ENCODE measurements at regions not wholly inside any gene's neighbourhood (a gene's known extent, or its start where the extent isn't known, plus 50 kb on each side); places are given as distances from the start of the nearest gene placed in this dataset.
"Not testable (repeated sequence)": the region's sequence is repeated elsewhere in the genome, so short reads cannot be mapped to it uniquely, and the experiment has no call there.

DNA sequence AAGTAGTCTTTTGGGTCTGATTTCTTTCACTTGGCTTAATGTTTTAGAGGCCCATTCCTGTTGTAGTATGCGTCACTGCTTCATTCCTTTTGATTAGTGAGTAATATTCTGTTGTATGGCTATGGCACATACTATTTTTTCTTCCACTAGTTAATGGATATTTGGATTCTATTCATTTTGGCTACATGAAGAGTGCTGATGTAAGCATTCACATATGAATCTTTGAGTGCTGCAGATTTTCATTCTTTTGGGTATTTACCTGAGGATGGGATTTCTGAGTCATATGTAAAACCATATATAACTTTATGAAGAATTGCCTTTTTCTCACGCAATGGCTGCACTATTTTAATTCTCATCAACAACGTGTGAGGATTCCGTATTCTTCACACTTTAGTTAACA, 113.6 kb downstream of the AHSP start:
- H2AFZ ChIP-seq (ENCODE audit: low read depth, low read length, severe bottlenecking), result no peak overlapping the region
- H4K20me1 ChIP-seq (ENCODE audit: low read depth, low read length), result no peaks in the 10 kb centered on the region
- TF ChIP-seq, protein P1, sequence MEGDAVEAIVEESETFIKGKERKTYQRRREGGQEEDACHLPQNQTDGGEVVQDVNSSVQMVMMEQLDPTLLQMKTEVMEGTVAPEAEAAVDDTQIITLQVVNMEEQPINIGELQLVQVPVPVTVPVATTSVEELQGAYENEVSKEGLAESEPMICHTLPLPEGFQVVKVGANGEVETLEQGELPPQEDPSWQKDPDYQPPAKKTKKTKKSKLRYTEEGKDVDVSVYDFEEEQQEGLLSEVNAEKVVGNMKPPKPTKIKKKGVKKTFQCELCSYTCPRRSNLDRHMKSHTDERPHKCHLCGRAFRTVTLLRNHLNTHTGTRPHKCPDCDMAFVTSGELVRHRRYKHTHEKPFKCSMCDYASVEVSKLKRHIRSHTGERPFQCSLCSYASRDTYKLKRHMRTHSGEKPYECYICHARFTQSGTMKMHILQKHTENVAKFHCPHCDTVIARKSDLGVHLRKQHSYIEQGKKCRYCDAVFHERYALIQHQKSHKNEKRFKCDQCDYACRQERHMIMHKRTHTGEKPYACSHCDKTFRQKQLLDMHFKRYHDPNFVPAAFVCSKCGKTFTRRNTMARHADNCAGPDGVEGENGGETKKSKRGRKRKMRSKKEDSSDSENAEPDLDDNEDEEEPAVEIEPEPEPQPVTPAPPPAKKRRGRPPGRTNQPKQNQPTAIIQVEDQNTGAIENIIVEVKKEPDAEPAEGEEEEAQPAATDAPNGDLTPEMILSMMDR (IDR thresholded peaks at IDR 0.05; ENCODE audit: insufficient read depth, low read length, poor library complexity, severe bottlenecking), result no peak
- TF ChIP-seq EZH2phosphoT487 (conservative IDR thresholded peaks at IDR 0.05; ENCODE audit: low read length), result no peak
- H3K9ac ChIP-seq (ENCODE audit: low read length), result no peak overlapping the region
- H3K9me3 ChIP-seq (ENCODE audit: insufficient read depth, low read length), result no peaks in the 10 kb centered on the region
- no peaks in the 10 kb centered on the region for H3K36me3 ChIP-seq (ENCODE audit: low read length)
- H3K9me2 ChIP-seq (replicated peaks; ENCODE audit: insufficient read depth, low read length), result no peaks in the 10 kb centered on the region
- H3K27me3 ChIP-seq (ENCODE audit: low read length), result no peaks in the 10 kb centered on the region
- no peaks in the 10 kb centered on the region for H3K79me2 ChIP-seq (ENCODE audit: insufficient read depth, low read length)
- no peaks in the 10 kb centered on the region for H3F3A ChIP-seq (ENCODE audit: insufficient read depth)
- H3K4me2 ChIP-seq (ENCODE audit: low read depth, low read length, poor library complexity, severe bottlenecking), result no peak overlapping the region
- H3K4me3 ChIP-seq (ENCODE audit: insufficient read depth, low read length, poor library complexity, severe bottlenecking), result no peak overlapping the region
- no peak overlapping the region for H3K27ac ChIP-seq (ENCODE audit: low read depth, low read length)

DNA sequence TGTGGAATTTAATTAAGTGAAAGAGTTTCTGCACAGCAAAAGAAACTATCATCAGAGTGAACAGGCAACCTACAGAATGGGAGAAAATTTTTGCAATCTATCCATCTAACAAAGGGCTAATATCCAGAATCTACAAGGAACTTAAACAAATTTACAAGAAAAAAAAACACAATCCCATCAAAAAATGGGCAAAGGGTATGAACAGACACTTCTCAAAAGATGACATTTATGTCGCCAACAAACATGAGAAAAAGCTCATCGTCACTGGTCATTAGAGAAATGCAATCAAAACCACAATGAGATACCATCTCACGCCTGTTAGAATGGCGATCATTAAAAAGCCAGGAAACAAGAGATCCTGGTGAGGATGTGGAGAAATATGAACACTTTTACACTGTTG, 128.0 kb downstream of the AHSP start:
- H3K4me3 ChIP-seq (ENCODE audit: insufficient read depth, low read length, poor library complexity, severe bottlenecking); H3K9me3 ChIP-seq (ENCODE audit: insufficient read depth, low read length); H3K36me3 ChIP-seq (ENCODE audit: low read length); H3K4me2 ChIP-seq (ENCODE audit: low read depth, low read length, poor library complexity, severe bottlenecking); H2AFZ ChIP-seq (ENCODE audit: low read depth, low read length, severe bottlenecking); H3K9ac ChIP-seq (ENCODE audit: low read length); H3K27me3 ChIP-seq (ENCODE audit: low read length); H4K20me1 ChIP-seq (ENCODE audit: low read depth, low read length); H3F3A ChIP-seq (ENCODE audit: insufficient read depth); H3K9me2 ChIP-seq (replicated peaks; ENCODE audit: insufficient read depth, low read length); H3K27ac ChIP-seq (ENCODE audit: low read depth, low read length); H3K79me2 ChIP-seq (ENCODE audit: insufficient read depth, low read length): not testable (repeated sequence)

DNA sequence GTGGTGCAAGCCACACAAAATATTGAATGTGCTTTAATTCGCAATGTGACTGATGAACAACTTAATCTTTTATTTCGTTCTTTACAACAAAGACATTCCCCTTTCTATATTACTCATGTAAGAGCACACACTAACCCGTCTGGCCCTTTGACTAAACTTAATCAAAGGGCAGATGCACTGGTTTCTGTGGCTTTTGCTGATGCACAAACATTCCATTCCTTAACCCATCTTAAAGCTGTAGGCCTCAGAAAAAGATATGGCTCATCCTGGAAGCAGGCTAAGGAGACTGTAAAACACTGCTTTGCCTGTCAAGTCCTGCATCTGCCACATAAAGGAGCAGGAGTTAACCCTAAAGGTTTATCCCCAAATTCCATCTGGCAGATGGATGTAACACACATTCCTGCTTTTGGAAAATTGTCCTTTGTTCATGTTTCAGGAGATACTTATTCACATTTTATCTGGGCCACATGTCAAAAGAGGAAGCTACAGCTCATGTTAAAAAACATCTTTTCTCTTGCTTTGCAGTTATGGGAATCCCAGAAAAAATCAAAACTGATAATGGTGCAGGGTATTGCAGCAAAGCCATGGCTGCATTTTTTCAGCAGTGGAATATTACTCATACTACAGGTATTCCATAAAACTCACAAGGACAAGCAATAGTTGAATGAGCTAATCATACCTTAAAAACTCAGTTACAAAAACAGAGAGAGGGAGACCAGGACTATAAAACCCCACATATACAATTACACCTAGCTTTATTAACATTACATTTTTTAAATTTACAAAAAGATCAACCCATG, 137.2 kb downstream of the AHSP start:
- H2AFZ ChIP-seq (ENCODE audit: low read depth, low read length, severe bottlenecking), result no peak overlapping the region
- H3K9me3 ChIP-seq (ENCODE audit: insufficient read depth, low read length), result peaks cover 8% of the 10 kb centered on the region; the same call in 1 of the 2 replicates
- H3K27ac ChIP-seq (ENCODE audit: low read depth, low read length), result no peak overlapping the region
- H3K4me2 ChIP-seq (ENCODE audit: low read depth, low read length, poor library complexity, severe bottlenecking), result no peak overlapping the region
- TF ChIP-seq, protein P1 (IDR thresholded peaks at IDR 0.05; ENCODE audit: insufficient read depth, low read length, poor library complexity, severe bottlenecking), result no peak
- no peak for TF ChIP-seq EZH2phosphoT487 (conservative IDR thresholded peaks at IDR 0.05; ENCODE audit: low read length)
- no peak overlapping the region for H3K4me3 ChIP-seq (ENCODE audit: insufficient read depth, low read length, poor library complexity, severe bottlenecking)
- no peaks in the 10 kb centered on the region for H4K20me1 ChIP-seq (ENCODE audit: low read depth, low read length)
- no peak overlapping the region for H3K9ac ChIP-seq (ENCODE audit: low read length)
- no peaks in the 10 kb centered on the region for H3K9me2 ChIP-seq (replicated peaks; ENCODE audit: insufficient read depth, low read length)
- no peaks in the 10 kb centered on the region for H3K36me3 ChIP-seq (ENCODE audit: low read length)
- no peaks in the 10 kb centered on the region for H3K79me2 ChIP-seq (ENCODE audit: insufficient read depth, low read length)
- no peaks in the 10 kb centered on the region for H3F3A ChIP-seq (ENCODE audit: insufficient read depth)
- H3K27me3 ChIP-seq (ENCODE audit: low read length), result no peaks in the 10 kb centered on the region

DNA sequence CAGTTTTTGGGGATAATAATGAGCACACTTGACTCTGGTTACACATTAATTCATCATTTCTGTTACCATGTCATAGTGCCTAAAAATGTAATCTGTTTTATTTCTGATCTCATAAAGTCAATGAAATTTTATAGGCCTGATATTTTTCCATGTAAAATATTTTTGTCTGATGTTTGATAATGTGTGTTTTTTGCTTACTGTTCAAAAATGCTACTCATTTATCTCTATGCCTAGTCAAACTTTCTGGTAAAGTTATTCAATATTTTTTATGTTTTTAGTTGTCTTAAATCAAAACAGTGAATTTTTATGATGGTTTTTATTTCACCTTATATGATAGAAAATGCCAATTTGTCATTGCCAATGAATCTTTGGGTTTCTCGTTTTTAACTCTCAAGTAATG, 147.0 kb downstream of the AHSP start:
- Histone ChIP-seq H3F3A (ENCODE audit: insufficient read depth) (no peaks in the 10 kb centered on the region), H3K9me2 (replicated peaks; ENCODE audit: insufficient read depth, low read length) (no peaks in the 10 kb centered on the region), H3K4me2 (ENCODE audit: low read depth, low read length, poor library complexity, severe bottlenecking) (no peak overlapping the region), H3K36me3 (ENCODE audit: low read length) (no peaks in the 10 kb centered on the region), H3K9me3 (ENCODE audit: insufficient read depth, low read length) (no peaks in the 10 kb centered on the region), H3K9ac (ENCODE audit: low read length) (no peak overlapping the region), H3K79me2 (ENCODE audit: insufficient read depth, low read length) (no peaks in the 10 kb centered on the region), H3K27me3 (ENCODE audit: low read length) (no peaks in the 10 kb centered on the region), H2AFZ (ENCODE audit: low read depth, low read length, severe bottlenecking) (no peak overlapping the region), H3K4me3 (ENCODE audit: insufficient read depth, low read length, poor library complexity, severe bottlenecking) (no peak overlapping the region), H4K20me1 (ENCODE audit: low read depth, low read length) (no peaks in the 10 kb centered on the region), H3K27ac (ENCODE audit: low read depth, low read length) (no peak overlapping the region)
- TF ChIP-seq, protein P1 (IDR thresholded peaks at IDR 0.05; ENCODE audit: insufficient read depth, low read length, poor library complexity, severe bottlenecking), result no peak
- TF ChIP-seq EZH2phosphoT487 (conservative IDR thresholded peaks at IDR 0.05; ENCODE audit: low read length), result no peak

Data from SU-DHL-6 (cell line).